WTC11 (cell line): ENCODE measurements at regions not wholly inside any gene's neighbourhood (a gene's known extent, or its start where the extent isn't known, plus 50 kb on each side); places are given as distances from the start of the nearest gene placed in this dataset.
"Not testable (repeated sequence)": the region's sequence is repeated elsewhere in the genome, so short reads cannot be mapped to it uniquely, and the experiment has no call there.

Source experiments
- ATAC-seq: fragments of 200-7000 bp; cut with Tn5 transposase; 2 replicates; pipeline ENCODE4 v1.10.0; 2021; ENCODE audit warnings: mild to moderate bottlenecking, moderate library complexity
- CTCF ChIA-PET: fragments of 300-600 bp; sonication (Branson Sonifier 250); formaldehyde crosslinking; loops from one replicate; lab custom pipeline; 2021; ENCODE audit warnings: antibody characterized with exemption; lab: Charles Lee
- POLR2A ChIA-PET: fragments of 350-600 bp; sonication (Branson Sonifier 250); formaldehyde crosslinking; loops from one replicate; lab custom pipeline; 2021; ENCODE audit warnings: antibody characterized with exemption; lab: Charles Lee
- DNase-seq: peaks from one replicate; pipeline ENCODE4 v3.0.0; 2021; ENCODE audit warnings: low spot score
- H3K27ac Mint-ChIP-seq: 2 replicates; pipeline ENCODE4 v1.8.0; 2021; ENCODE audit warnings: mixed read lengths
- H3K27me3 Mint-ChIP-seq: 2 replicates; pipeline ENCODE4 v1.8.0; 2021; ENCODE audit warnings: low read depth, mild to moderate bottlenecking, moderate library complexity, mixed read lengths
- H3K36me3 Mint-ChIP-seq: 2 replicates; pipeline ENCODE4 v1.8.0; 2021; ENCODE audit warnings: mixed read lengths
- H3K4me1 Mint-ChIP-seq: 2 replicates; pipeline ENCODE4 v1.8.0; 2022; ENCODE audit warnings: mixed read lengths
- H3K4me3 Mint-ChIP-seq: 2 replicates; pipeline ENCODE4 v1.8.0; 2021; ENCODE audit warnings: mild to moderate bottlenecking, moderate library complexity, mixed read lengths
- H3K9me3 Mint-ChIP-seq: 2 replicates; pipeline ENCODE4 v1.8.0; 2021; ENCODE audit warnings: mixed read lengths
- AR ChIP-seq: fragments of 250-450 bp; sonication (Bioruptor Pico); IDR thresholded peaks from 2 replicates; pipeline ENCODE4 v1.9.0; 2021; ENCODE audit warnings: mild to moderate bottlenecking
- CREM ChIP-seq: sonication (generic); formaldehyde crosslinking; IDR thresholded peaks from 2 replicates; pipeline ENCODE4 v1.8.1; 2022; ENCODE audit warnings: mild to moderate bottlenecking, missing genetic modification reagents, moderate library complexity
- EMX1 ChIP-seq: fragments of 250-450 bp; sonication (Bioruptor Pico); IDR thresholded peaks from 2 replicates; pipeline ENCODE4 v1.8.0; 2021; ENCODE audit warnings: mild to moderate bottlenecking
- FOXJ3 ChIP-seq: sonication (generic); formaldehyde crosslinking; IDR thresholded peaks from 2 replicates; pipeline ENCODE4 v1.9.0; 2021; ENCODE audit warnings: missing genetic modification reagents, mild to moderate bottlenecking, borderline replicate concordance
- GTF2I ChIP-seq: fragments of 250-450 bp; sonication (Bioruptor Pico); conservative IDR thresholded peaks from 2 replicates; pipeline ENCODE4 v1.4.0; 2021; ENCODE audit warnings: mild to moderate bottlenecking
- IRF1 ChIP-seq: sonication (generic); formaldehyde crosslinking; IDR thresholded peaks from 2 replicates; pipeline ENCODE4 v1.8.0; 2023; ENCODE audit warnings: missing genetic modification reagents
- MXD4 ChIP-seq: fragments of 250-450 bp; sonication (Bioruptor Pico); IDR thresholded peaks from 2 replicates; pipeline ENCODE4 v1.8.0; 2021; ENCODE audit warnings: mild to moderate bottlenecking, moderate library complexity, borderline replicate concordance
- RELA ChIP-seq: sonication (generic); formaldehyde crosslinking; IDR thresholded peaks from 2 replicates; pipeline ENCODE4 v1.8.1; 2022; ENCODE audit warnings: missing genetic modification reagents, mild to moderate bottlenecking, borderline replicate concordance
- SOX15 ChIP-seq: fragments of 250-450 bp; sonication (Bioruptor Pico); IDR thresholded peaks from 2 replicates; pipeline ENCODE4 v1.9.0; 2021; ENCODE audit warnings: mild to moderate bottlenecking
- TEAD4 ChIP-seq: sonication (generic); formaldehyde crosslinking; IDR thresholded peaks from 2 replicates; pipeline ENCODE4 v1.8.0; 2022; ENCODE audit warnings: mild to moderate bottlenecking, missing genetic modification reagents
- ZMAT4 ChIP-seq: fragments of 250-450 bp; sonication (Bioruptor Pico); IDR thresholded peaks from 2 replicates; pipeline ENCODE4 v1.9.0; 2021; ENCODE audit warnings: mild to moderate bottlenecking
- ZNF232 ChIP-seq: sonication (generic); formaldehyde crosslinking; IDR thresholded peaks from 2 replicates; pipeline ENCODE4 v1.8.0; 2022; ENCODE audit warnings: mild to moderate bottlenecking, missing genetic modification reagents
- ZNF281 ChIP-seq: sonication (generic); formaldehyde crosslinking; IDR thresholded peaks from 2 replicates; pipeline ENCODE4 v1.8.0; 2023; ENCODE audit warnings: mild to moderate bottlenecking, missing genetic modification reagents
- ZNF416 ChIP-seq: fragments of 250-450 bp; sonication (Bioruptor Pico); IDR thresholded peaks from 2 replicates; pipeline ENCODE4 v1.9.0; 2021; ENCODE audit warnings: mild to moderate bottlenecking, inconsistent platforms
- TF ChIP-seq, protein P1 (sequence below): sonication (generic); formaldehyde crosslinking; IDR thresholded peaks from 2 replicates; pipeline ENCODE4 v1.8.1; 2022; ENCODE audit warnings: mild to moderate bottlenecking, missing genetic modification reagents, moderate library complexity, borderline replicate concordance

GRCh38 chr2:122805346-122805745, 1049.9 kb downstream of the TSN start:
- Mint-ChIP-seq H3K4me3 (no peak overlapping the region), H3K9me3 (peaks cover 18% of the 10 kb centered on the region), H3K27ac (no peak overlapping the region), H3K36me3 (peaks cover 17% of the 10 kb centered on the region), H3K27me3 (no peaks in the 10 kb centered on the region), H3K4me1 (no peaks in the 10 kb centered on the region)
- no peak for TF ChIP-seq ZNF232 (CRISPR knock-in tag)
- TF ChIP-seq TEAD4 (CRISPR knock-in tag), result no peak
- no peak for TF ChIP-seq RELA (CRISPR knock-in tag)
- no peak for TF ChIP-seq IRF1
- TF ChIP-seq SOX15, result no peak
- no peak for TF ChIP-seq ZNF281 (CRISPR knock-in tag)
- no peak for TF ChIP-seq GTF2I (CRISPR knock-in tag)
- TF ChIP-seq CREM (CRISPR knock-in tag), result no peak
- TF ChIP-seq AR (CRISPR knock-in tag), result no peak
- TF ChIP-seq FOXJ3, result no peak
- TF ChIP-seq MXD4 (CRISPR knock-in tag), result no peak
- ATAC-seq (no peak), DNase-seq (no peak)
- CTCF ChIA-PET, result no interaction called here
- POLR2A ChIA-PET, result no interaction called here

DNA sequence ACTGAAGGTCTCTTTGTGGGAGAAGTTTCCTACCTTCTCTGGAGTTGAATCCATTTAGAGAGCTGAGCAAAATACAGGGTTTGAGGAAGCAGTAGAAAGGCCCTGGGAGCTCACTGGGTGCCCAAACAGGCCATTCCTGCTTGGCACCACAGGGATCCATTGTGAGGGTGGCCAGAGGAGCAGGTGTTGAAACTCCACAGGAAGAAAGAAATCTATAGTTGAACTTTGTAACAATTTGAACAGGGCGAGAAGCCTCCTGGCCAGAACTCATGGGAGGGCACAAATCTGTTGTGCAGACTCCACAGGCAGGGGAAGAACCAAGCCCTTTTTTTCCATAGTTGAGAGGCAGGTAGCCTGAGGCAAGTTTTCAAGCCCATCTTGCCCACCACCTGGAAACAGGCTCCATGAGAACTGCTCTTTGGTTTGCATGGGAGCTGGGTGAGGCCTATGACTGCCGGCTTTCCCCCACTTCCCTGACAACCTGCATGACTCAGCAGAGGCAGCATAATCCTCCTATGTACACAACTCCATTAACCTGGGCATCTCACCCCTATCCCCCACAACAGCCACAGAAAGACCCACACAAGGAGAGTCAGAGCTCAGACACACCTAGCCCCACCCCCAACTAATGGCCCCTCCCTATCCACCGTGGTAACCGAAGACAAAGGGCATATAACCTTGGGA, 1053.0 kb downstream of the TSN start:
- no peaks in the 10 kb centered on the region for H3K4me1 Mint-ChIP-seq
- CTCF ChIA-PET, result no interaction called here

GRCh38 chr2:122812214-122812613, 1056.8 kb downstream of the TSN start:
- CTCF ChIA-PET, H3K4me1 Mint-ChIP-seq, H3K27me3 Mint-ChIP-seq, H3K4me3 Mint-ChIP-seq, H3K27ac Mint-ChIP-seq, DNase-seq, ATAC-seq: not testable (repeated sequence)
- Mint-ChIP-seq H3K36me3 (peaks cover 15% of the 10 kb centered on the region), H3K9me3 (peaks cover 32% of the 10 kb centered on the region)
- POLR2A ChIA-PET, result interaction anchor here (0.6 kb wide), 1 partner anchor 36 kb away, joined by 4 read pairs; no protein-coding TSS in a partner anchor

More for the DNA sequence above, 1053.0 kb downstream of the TSN start:
- no peak for ATAC-seq
- TF ChIP-seq EMX1, result no peak
- TF ChIP-seq ZNF416 (CRISPR knock-in tag), result no peak
- TF ChIP-seq, protein P1, sequence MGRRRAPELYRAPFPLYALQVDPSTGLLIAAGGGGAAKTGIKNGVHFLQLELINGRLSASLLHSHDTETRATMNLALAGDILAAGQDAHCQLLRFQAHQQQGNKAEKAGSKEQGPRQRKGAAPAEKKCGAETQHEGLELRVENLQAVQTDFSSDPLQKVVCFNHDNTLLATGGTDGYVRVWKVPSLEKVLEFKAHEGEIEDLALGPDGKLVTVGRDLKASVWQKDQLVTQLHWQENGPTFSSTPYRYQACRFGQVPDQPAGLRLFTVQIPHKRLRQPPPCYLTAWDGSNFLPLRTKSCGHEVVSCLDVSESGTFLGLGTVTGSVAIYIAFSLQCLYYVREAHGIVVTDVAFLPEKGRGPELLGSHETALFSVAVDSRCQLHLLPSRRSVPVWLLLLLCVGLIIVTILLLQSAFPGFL (CRISPR knock-in tag), result no peak
- no peak for TF ChIP-seq ZMAT4
- Mint-ChIP-seq H3K9me3 (peaks cover 33% of the 10 kb centered on the region), H3K4me3 (no peak overlapping the region), H3K36me3 (peaks cover 17% of the 10 kb centered on the region), H3K27ac (no peak overlapping the region), H3K27me3 (no peaks in the 10 kb centered on the region)
- POLR2A ChIA-PET, result no interaction called here
- no peak for DNase-seq
